Neural progenitor cell (in vitro differentiated cells): ENCODE measurements at regions not wholly inside any gene's neighbourhood (a gene's known extent, or its start where the extent isn't known, plus 50 kb on each side); places are given as distances from the start of the nearest gene placed in this dataset.

Source experiments
- CTCF ChIP-seq: fragments of 200-600 bp; sonication (generic); IDR thresholded peaks from 2 replicates; pipeline ENCODE4 v1.5.1; 2017; ENCODE audit warnings: antibody characterized with exemption, mild to moderate bottlenecking
- EZH2 ChIP-seq: fragments of 200-600 bp; sonication (generic); IDR thresholded peaks from 2 replicates; pipeline ENCODE4 v1.6.1; 2017; ENCODE audit warnings: antibody characterized with exemption, mild to moderate bottlenecking, moderate library complexity
- EZH2phosphoT487 ChIP-seq: fragments of 200-600 bp; sonication (generic); IDR thresholded peaks from 2 replicates; pipeline ENCODE4 v1.6.1; 2017; ENCODE audit warnings: antibody characterized with exemption

GRCh38 chr10:81095238-81095637, 557.5 kb downstream of the SH2D4B start:
- no peak for TF ChIP-seq EZH2
- no peak for TF ChIP-seq CTCF
- no peak for TF ChIP-seq EZH2phosphoT487
